Prostate gland (tissue), 2 donors: ENCODE measurements at regions not wholly inside any gene's neighbourhood (a gene's known extent, or its start where the extent isn't known, plus 50 kb on each side); places are given as distances from the start of the nearest gene placed in this dataset.

Experiments used
- DNase-seq: peaks from one replicate; pipeline ENCODE4 v3.0.0-alpha.2; 2019; ENCODE audit warnings: low spot score
- H3K27ac ChIP-seq, 2 donors: fragments of 200-600 bp; sonication (generic); 2 replicates each; pipeline ENCODE4 v1.5.1; 2017 to 2019
- H3K27me3 ChIP-seq: fragments of 200-600 bp; sonication (generic); replicated peaks from 2 replicates; pipeline ENCODE4 v1.5.1; 2019; ENCODE audit not compliant: insufficient read depth
- H3K36me3 ChIP-seq, 2 donors: fragments of 200-600 bp; sonication (generic); 1 replicate in 1 of 2; 2 replicates in 1 of 2; pipeline versions ENCODE4 v1.5.1 to v1.8.1; 2017 to 2019
- H3K4me1 ChIP-seq: fragments of 200-600 bp; sonication (generic); replicated peaks from 2 replicates; pipeline ENCODE4 v1.5.1; 2019
- H3K4me3 ChIP-seq, 2 donors: fragments of 200-600 bp; sonication (generic); 2 replicates each; pipeline ENCODE4 v1.5.1; 2017 to 2019
- H3K9me3 ChIP-seq: fragments of 200-600 bp; sonication (generic); 2 replicates; pipeline ENCODE4 v1.5.1; 2017
- POLR2A ChIP-seq: fragments of 450-650 bp; IDR thresholded peaks from one replicate; pipeline ENCODE4 v1.6.1; 2016; ENCODE audit warnings: antibody characterized with exemption, mild to moderate bottlenecking
- POLR2AphosphoS5 ChIP-seq: sonication (generic); formaldehyde crosslinking; IDR thresholded peaks from one replicate; pipeline ENCODE4 v1.6.1; 2017; ENCODE audit warnings: antibody characterized with exemption
- WGBS: methylation state at CpG from one replicate; pipeline ENCODE4 v1.1.5; 2018; 5-methylcytosine and 5-hydroxymethylcytosine counted together
- intact Hi-C: fragments of 100-400 bp; cut with DNase I; formaldehyde crosslinking; loops from one replicate; pipeline ENCODE4 v1.14.2; 2022
- TF ChIP-seq, protein P1 (sequence below), 4 experiments: fragments of 200-600 bp in 2 of 4; fragments of 450-650 bp in 2 of 4; sonication (generic) in 2 of 4; IDR thresholded peaks; 1 replicate in 3 of 4; 2 replicates in 1 of 4; pipeline ENCODE4 v1.5.1; 2016 to 2019; ENCODE audit warnings: antibody characterized with exemption in 4 of 4, mild to moderate bottlenecking in 2 of 4, moderate library complexity in 2 of 4

DNA sequence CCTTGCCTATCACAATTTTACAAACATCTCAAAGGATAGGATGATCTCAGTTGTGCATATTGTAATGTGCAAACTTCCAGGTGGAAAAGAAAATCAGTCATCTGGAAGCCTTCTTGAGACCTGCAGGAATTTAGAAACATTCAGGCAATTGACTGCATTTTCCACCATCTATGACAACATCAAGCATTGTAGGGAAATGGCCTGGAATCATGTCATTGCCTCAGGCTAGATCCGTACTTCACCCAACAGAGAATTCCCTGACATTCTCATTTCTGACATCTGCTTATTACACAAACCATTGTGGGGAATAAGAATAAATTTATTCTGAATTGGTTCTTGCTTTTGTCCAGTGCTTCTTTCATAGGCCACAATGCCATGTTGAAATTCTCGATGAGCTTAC lies 124.9 kb upstream of the NPVF start:
- TF ChIP-seq POLR2A (no peak), POLR2AphosphoS5 (no peak)
- TF ChIP-seq, protein P1, sequence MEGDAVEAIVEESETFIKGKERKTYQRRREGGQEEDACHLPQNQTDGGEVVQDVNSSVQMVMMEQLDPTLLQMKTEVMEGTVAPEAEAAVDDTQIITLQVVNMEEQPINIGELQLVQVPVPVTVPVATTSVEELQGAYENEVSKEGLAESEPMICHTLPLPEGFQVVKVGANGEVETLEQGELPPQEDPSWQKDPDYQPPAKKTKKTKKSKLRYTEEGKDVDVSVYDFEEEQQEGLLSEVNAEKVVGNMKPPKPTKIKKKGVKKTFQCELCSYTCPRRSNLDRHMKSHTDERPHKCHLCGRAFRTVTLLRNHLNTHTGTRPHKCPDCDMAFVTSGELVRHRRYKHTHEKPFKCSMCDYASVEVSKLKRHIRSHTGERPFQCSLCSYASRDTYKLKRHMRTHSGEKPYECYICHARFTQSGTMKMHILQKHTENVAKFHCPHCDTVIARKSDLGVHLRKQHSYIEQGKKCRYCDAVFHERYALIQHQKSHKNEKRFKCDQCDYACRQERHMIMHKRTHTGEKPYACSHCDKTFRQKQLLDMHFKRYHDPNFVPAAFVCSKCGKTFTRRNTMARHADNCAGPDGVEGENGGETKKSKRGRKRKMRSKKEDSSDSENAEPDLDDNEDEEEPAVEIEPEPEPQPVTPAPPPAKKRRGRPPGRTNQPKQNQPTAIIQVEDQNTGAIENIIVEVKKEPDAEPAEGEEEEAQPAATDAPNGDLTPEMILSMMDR (IDR thresholded peaks at IDR 0.05): no peak
- H3K4me1 ChIP-seq: no peaks in the 10 kb centered on the region
- H3K27me3 ChIP-seq: no peaks in the 10 kb centered on the region
- intact Hi-C loops: no loop called here
- no peaks in the 10 kb centered on the region for H3K9me3 ChIP-seq
- H3K27ac ChIP-seq: no peak overlapping the region
- no peak for DNase-seq
- H3K36me3 ChIP-seq: no peaks in the 10 kb centered on the region
- WGBS: 95% methylated on average over 2 of the region's 2 CpGs
- H3K4me3 ChIP-seq: no peak overlapping the region

DNA sequence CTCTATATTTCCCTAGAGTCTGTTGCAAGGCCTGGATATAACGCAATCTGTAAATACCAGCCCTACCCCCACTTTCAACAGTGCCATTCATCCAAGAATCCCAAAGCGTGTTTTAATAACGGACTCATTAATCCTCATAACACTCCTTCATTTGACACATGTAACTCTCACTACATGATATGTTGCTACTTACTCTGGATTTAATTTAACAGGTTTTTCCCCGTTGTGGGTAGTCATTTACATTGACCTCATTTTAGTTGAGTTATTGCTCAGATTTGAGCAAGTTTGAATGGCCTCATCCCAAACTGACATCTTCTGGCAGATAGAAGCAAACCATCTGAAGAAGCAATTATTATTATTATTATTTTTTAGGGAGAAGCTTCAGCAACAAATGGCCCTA lies 125.4 kb upstream of the NPVF start:
- Histone ChIP-seq H3K4me3 (no peak overlapping the region), H3K36me3 (no peaks in the 10 kb centered on the region), H3K9me3 (no peaks in the 10 kb centered on the region), H3K4me1 (no peaks in the 10 kb centered on the region), H3K27ac (no peak overlapping the region), H3K27me3 (no peaks in the 10 kb centered on the region)
- intact Hi-C loops: no loop called here
- 90% methylated on average over 4 of the region's 4 CpGs for WGBS
- TF ChIP-seq POLR2A (no peak), POLR2AphosphoS5 (no peak)
- TF ChIP-seq, protein P1 (IDR thresholded peaks at IDR 0.05): no peak
- DNase-seq: no peak

DNA sequence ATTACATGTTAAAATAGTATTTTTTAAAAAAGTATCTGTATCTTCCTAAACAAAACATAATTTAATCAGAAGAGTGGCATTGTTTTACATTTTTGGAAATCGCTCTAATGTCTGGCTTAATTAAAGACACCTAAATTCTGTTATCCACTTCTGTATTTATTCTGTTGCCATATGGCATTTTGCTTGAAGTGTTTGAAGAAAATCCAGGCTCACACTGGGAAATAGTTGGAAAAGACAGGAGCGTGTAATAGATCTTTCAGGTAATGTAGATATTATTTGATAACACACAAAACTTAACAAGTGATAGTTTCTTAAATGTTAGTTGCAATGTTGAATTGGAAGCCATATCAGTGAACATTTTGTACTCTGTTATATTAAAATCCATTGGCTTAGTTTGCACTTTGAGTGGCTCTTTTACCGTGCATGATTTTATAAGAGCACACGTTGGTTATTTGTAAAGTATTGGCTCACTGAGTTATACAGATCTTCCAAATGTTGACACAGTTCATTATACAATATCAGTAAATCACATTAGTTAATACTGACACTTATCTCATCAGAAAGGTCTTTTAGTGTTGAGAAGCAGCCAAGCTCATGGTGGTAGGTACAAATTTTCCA lies 128.4 kb upstream of the NPVF start:
- WGBS: 17% methylated on average over 4 of the region's 4 CpGs

DNA sequence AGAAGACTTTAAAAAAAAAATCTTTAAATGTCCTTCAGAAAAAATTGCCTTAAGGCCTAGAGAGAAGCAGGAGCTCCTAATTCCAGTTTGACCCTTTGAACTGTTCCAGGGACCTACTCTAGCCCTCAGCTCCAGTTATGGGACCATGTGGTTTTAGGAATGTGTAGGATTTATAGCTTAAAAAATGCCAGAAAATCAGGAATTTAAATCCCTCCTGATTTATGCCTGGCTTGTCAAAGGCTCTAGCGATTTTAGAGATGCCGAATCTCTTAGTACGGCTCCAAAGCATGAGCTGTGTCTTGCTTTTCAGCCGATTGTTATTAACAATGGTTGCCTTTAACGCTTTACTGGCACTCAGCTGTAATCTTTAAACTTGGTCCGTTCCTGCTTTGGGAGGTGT lies 130.6 kb upstream of the NPVF start:
- Histone ChIP-seq H3K4me1 (peaks cover 4% of the 10 kb centered on the region), H3K9me3 (no peaks in the 10 kb centered on the region), H3K4me3 (no peak overlapping the region), H3K27me3 (no peaks in the 10 kb centered on the region), H3K36me3 (no peaks in the 10 kb centered on the region), H3K27ac (no peak overlapping the region)
- no peak for TF ChIP-seq POLR2A
- no peak for TF ChIP-seq POLR2AphosphoS5
- TF ChIP-seq, protein P1 (IDR thresholded peaks at IDR 0.05): no peak
- intact Hi-C loops: no loop called here
- WGBS: 60% methylated on average over 6 of the region's 6 CpGs
- no peak for DNase-seq

More for the DNA sequence above, 128.4 kb upstream of the NPVF start:
- Histone ChIP-seq H3K27ac (no peak overlapping the region), H3K36me3 (no peaks in the 10 kb centered on the region), H3K9me3 (no peaks in the 10 kb centered on the region), H3K27me3 (no peaks in the 10 kb centered on the region), H3K4me3 (no peak overlapping the region), H3K4me1 (peaks cover 4% of the 10 kb centered on the region)
- intact Hi-C loops: no loop called here
- no peak for DNase-seq
- no peak for TF ChIP-seq POLR2A
- peak; percentile 76 for TF ChIP-seq POLR2AphosphoS5

DNA sequence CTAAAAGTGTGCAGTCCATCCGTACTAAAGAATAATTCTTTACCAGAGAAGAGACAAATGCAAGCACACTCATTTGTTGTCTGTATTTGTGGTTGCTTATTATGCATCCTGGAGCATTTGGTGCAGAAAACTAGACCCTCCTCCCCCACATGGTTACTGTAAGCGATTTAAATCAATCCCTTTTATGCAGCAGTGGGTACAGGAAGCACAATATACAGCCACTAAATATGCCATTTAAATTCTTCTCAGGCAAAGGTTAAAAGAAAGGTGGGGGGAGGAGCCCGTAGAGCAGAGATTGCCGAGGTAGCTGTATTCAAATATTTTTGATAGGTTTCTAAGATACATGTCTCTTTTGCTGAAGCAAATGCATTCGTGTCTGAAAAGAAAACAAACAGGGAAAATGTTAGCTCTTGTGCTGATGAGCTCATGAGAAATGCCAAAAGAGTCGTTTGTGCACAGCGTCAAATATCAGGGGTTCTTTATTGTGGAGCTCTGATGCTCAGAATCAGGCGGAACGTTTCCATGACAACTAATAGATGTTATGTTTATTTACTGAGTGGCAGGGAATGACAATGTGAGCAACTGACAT lies 131.3 kb upstream of the NPVF start:
- no peak for DNase-seq
- no peak overlapping the region for H3K27ac ChIP-seq
- H3K4me3 ChIP-seq: no peak overlapping the region
- TF ChIP-seq POLR2AphosphoS5 (no peak), POLR2A (no peak)
- TF ChIP-seq, protein P1 (IDR thresholded peaks at IDR 0.05): no peak
- intact Hi-C loops: no loop called here
- H3K36me3 ChIP-seq: no peaks in the 10 kb centered on the region
- WGBS: 24% methylated on average over 9 of the region's 9 CpGs
- H3K27me3 ChIP-seq: no peaks in the 10 kb centered on the region
- peaks cover 4% of the 10 kb centered on the region for H3K4me1 ChIP-seq
- no peaks in the 10 kb centered on the region for H3K9me3 ChIP-seq
